Stomach (tissue), 4 donors: ENCODE measurements at regions not wholly inside any gene's neighbourhood (a gene's known extent, or its start where the extent isn't known, plus 50 kb on each side); places are given as distances from the start of the nearest gene placed in this dataset.

Experiments used
- CTCF ChIP-seq, 7 experiments: fragments of 450-650 bp in 4 of 7; fragments of 200-600 bp in 3 of 7; sonication (generic) in 3 of 7; IDR thresholded peaks; one replicate each; pipeline ENCODE4 v1.5.1; 2016 to 2019; ENCODE audit warnings: antibody characterized with exemption in 7 of 7, control low read depth in 2 of 7, mild to moderate bottlenecking in 1 of 7
- POLR2A ChIP-seq, 4 donors: fragments of 450-650 bp; IDR thresholded peaks; one replicate each; pipeline ENCODE4 v1.6.1; 2016; ENCODE audit warnings: antibody characterized with exemption in 4 of 4, control low read depth in 2 of 4, mild to moderate bottlenecking in 1 of 4, moderate library complexity in 1 of 4

GRCh38 chr11:134841411-134841810 is 429.4 kb upstream of the B3GAT1 start:
- no peak for TF ChIP-seq CTCF (IDR thresholded peaks at IDR 0.05)
- no peak for TF ChIP-seq POLR2A (IDR thresholded peaks at IDR 0.05)
